Liver (tissue), 3 donors: ENCODE measurements at regions not wholly inside any gene's neighbourhood (a gene's known extent, or its start where the extent isn't known, plus 50 kb on each side); places are given as distances from the start of the nearest gene placed in this dataset.

Experiments
- EGR1 ChIP-seq, 2 donors: IDR thresholded peaks; 2 replicates each; pipeline ENCODE4 v1.6.1; 2016 to 2018; ENCODE audit warnings: antibody characterized with exemption in 2 of 2, low read depth in 2 of 2
- FOXA1 ChIP-seq: IDR thresholded peaks from 2 replicates; pipeline ENCODE4 v1.6.1; 2016; ENCODE audit warnings: antibody characterized with exemption
- GABPA ChIP-seq, 2 donors: IDR thresholded peaks in 1 of 2; conservative IDR thresholded peaks in 1 of 2; 2 replicates each; pipeline ENCODE4 v1.6.1; 2016; ENCODE audit warnings: antibody characterized with exemption in 2 of 2, mild to moderate bottlenecking in 1 of 2, moderate library complexity in 1 of 2
- HNF4G ChIP-seq: IDR thresholded peaks from 2 replicates; pipeline ENCODE4 v1.6.1; 2016; ENCODE audit warnings: antibody characterized with exemption
- JUND ChIP-seq, 2 donors: IDR thresholded peaks; 2 replicates each; pipeline ENCODE4 v1.6.1; 2016; ENCODE audit warnings: antibody characterized with exemption in 2 of 2
- NR2F2 ChIP-seq: IDR thresholded peaks from 2 replicates; pipeline ENCODE4 v1.6.1; 2016; ENCODE audit warnings: antibody characterized with exemption
- RAD21 ChIP-seq, 2 donors: IDR thresholded peaks; 2 replicates each; pipeline ENCODE4 v1.6.1; 2016; ENCODE audit warnings: antibody characterized with exemption in 2 of 2, mild to moderate bottlenecking in 2 of 2
- TAF1 ChIP-seq: conservative IDR thresholded peaks from 2 replicates; pipeline ENCODE4 v1.6.1; 2016; ENCODE audit warnings: antibody characterized with exemption, mild to moderate bottlenecking
- YY1 ChIP-seq: IDR thresholded peaks from 2 replicates; pipeline ENCODE4 v1.6.1; 2016; ENCODE audit warnings: antibody characterized with exemption, mild to moderate bottlenecking
- TF ChIP-seq, protein P1 (sequence below): fragments of 150-350 bp; IDR thresholded peaks from 2 replicates; pipeline ENCODE4 v1.5.1; 2017; ENCODE audit warnings: improper control_type of control experiment, low read depth, low read length; ENCODE audit not compliant: missing input control
- TF ChIP-seq, protein P2 (sequence below): IDR thresholded peaks from 2 replicates; pipeline ENCODE4 v1.6.1; 2016; ENCODE audit warnings: antibody characterized with exemption, mild to moderate bottlenecking
- TF ChIP-seq, protein P3 (sequence below): IDR thresholded peaks from 2 replicates; pipeline ENCODE4 v1.6.1; 2016; ENCODE audit warnings: antibody characterized with exemption
- TF ChIP-seq, protein P4 (sequence below): IDR thresholded peaks from 2 replicates; pipeline ENCODE4 v1.6.1; 2016; ENCODE audit warnings: antibody characterized with exemption
- TF ChIP-seq, protein P5 (sequence below): IDR thresholded peaks from 2 replicates; pipeline ENCODE4 v1.6.1; 2016; ENCODE audit warnings: antibody characterized with exemption
- donor health status: healthy.
- donor health status: healthy.

DNA sequence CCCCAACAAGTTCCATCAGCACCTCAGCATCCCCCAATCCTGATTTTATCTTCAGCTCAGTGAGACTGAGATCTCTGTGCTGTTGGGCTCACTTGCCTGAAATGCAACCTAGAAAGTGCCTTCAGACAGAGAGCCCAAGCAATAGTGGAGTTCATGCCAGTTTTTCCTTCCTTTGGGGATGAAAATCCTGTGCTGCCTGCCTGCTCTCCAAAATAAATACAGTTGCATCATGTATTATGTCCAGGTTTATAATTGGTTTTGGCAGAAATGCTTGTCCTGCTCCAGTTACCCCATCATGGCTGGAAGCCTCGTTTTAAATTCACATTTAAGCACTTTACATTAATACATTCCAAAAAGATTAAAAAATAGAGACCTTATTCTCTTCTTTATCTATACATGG lies 1865.5 kb upstream of the TENM3 start:
- TF ChIP-seq, protein P1, sequence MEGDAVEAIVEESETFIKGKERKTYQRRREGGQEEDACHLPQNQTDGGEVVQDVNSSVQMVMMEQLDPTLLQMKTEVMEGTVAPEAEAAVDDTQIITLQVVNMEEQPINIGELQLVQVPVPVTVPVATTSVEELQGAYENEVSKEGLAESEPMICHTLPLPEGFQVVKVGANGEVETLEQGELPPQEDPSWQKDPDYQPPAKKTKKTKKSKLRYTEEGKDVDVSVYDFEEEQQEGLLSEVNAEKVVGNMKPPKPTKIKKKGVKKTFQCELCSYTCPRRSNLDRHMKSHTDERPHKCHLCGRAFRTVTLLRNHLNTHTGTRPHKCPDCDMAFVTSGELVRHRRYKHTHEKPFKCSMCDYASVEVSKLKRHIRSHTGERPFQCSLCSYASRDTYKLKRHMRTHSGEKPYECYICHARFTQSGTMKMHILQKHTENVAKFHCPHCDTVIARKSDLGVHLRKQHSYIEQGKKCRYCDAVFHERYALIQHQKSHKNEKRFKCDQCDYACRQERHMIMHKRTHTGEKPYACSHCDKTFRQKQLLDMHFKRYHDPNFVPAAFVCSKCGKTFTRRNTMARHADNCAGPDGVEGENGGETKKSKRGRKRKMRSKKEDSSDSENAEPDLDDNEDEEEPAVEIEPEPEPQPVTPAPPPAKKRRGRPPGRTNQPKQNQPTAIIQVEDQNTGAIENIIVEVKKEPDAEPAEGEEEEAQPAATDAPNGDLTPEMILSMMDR, result no peak
- TF ChIP-seq HNF4G (no peak), TAF1 (no peak), GABPA (IDR thresholded peaks at IDR 0.05 in 1 of 2, conservative IDR thresholded peaks at IDR 0.05 in 1 of 2) (no peak), JUND (IDR thresholded peaks at IDR 0.05) (no peak), FOXA1 (no peak), RAD21 (IDR thresholded peaks at IDR 0.05) (no peak), EGR1 (IDR thresholded peaks at IDR 0.05; ENCODE audit: low read depth in 2 of 2) (no peak), YY1 (no peak), NR2F2 (no peak)
- TF ChIP-seq, protein P2, sequence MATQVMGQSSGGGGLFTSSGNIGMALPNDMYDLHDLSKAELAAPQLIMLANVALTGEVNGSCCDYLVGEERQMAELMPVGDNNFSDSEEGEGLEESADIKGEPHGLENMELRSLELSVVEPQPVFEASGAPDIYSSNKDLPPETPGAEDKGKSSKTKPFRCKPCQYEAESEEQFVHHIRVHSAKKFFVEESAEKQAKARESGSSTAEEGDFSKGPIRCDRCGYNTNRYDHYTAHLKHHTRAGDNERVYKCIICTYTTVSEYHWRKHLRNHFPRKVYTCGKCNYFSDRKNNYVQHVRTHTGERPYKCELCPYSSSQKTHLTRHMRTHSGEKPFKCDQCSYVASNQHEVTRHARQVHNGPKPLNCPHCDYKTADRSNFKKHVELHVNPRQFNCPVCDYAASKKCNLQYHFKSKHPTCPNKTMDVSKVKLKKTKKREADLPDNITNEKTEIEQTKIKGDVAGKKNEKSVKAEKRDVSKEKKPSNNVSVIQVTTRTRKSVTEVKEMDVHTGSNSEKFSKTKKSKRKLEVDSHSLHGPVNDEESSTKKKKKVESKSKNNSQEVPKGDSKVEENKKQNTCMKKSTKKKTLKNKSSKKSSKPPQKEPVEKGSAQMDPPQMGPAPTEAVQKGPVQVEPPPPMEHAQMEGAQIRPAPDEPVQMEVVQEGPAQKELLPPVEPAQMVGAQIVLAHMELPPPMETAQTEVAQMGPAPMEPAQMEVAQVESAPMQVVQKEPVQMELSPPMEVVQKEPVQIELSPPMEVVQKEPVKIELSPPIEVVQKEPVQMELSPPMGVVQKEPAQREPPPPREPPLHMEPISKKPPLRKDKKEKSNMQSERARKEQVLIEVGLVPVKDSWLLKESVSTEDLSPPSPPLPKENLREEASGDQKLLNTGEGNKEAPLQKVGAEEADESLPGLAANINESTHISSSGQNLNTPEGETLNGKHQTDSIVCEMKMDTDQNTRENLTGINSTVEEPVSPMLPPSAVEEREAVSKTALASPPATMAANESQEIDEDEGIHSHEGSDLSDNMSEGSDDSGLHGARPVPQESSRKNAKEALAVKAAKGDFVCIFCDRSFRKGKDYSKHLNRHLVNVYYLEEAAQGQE, result no peak
- TF ChIP-seq, protein P3, sequence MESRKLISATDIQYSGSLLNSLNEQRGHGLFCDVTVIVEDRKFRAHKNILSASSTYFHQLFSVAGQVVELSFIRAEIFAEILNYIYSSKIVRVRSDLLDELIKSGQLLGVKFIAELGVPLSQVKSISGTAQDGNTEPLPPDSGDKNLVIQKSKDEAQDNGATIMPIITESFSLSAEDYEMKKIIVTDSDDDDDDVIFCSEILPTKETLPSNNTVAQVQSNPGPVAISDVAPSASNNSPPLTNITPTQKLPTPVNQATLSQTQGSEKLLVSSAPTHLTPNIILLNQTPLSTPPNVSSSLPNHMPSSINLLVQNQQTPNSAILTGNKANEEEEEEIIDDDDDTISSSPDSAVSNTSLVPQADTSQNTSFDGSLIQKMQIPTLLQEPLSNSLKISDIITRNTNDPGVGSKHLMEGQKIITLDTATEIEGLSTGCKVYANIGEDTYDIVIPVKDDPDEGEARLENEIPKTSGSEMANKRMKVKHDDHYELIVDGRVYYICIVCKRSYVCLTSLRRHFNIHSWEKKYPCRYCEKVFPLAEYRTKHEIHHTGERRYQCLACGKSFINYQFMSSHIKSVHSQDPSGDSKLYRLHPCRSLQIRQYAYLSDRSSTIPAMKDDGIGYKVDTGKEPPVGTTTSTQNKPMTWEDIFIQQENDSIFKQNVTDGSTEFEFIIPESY, result no peak
- TF ChIP-seq, protein P4, sequence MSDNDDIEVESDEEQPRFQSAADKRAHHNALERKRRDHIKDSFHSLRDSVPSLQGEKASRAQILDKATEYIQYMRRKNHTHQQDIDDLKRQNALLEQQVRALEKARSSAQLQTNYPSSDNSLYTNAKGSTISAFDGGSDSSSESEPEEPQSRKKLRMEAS, result no peak
- TF ChIP-seq, protein P5, sequence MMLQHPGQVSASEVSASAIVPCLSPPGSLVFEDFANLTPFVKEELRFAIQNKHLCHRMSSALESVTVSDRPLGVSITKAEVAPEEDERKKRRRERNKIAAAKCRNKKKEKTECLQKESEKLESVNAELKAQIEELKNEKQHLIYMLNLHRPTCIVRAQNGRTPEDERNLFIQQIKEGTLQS, result no peak
